SK-N-SH treated with all-trans-retinoic acid at 6 μM for 48 hours (cell line): ENCODE measurements at regions not wholly inside any gene's neighbourhood (a gene's known extent, or its start where the extent isn't known, plus 50 kb on each side); places are given as distances from the start of the nearest gene placed in this dataset.

ENCODE experiments used
- ATAC-seq: fragments of 200-7000 bp; cut with Tn5 transposase; 3 replicates; pipeline ENCODE4 v1.9.1; 2020; ENCODE audit warnings: mild to moderate bottlenecking, moderate library complexity
- ARNTL ChIP-seq: fragments of 450-650 bp; formaldehyde crosslinking; IDR thresholded peaks from 2 replicates; pipeline ENCODE4 v1.5.0; 2020; ENCODE audit warnings: low read depth, mild to moderate bottlenecking, moderate library complexity, borderline replicate concordance
- BACH2 ChIP-seq: fragments of 250-450 bp; sonication (Bioruptor Pico); IDR thresholded peaks from 2 replicates; pipeline ENCODE4 v1.9.0; 2021; ENCODE audit warnings: mild to moderate bottlenecking, borderline replicate concordance
- CSDC2 ChIP-seq: fragments of 250-450 bp; sonication (Bioruptor Pico); IDR thresholded peaks from 2 replicates; pipeline ENCODE4 v1.5.0; 2020; ENCODE audit warnings: mild to moderate bottlenecking, moderate library complexity
- ESRRG ChIP-seq: fragments of 250-450 bp; sonication (Bioruptor Pico); IDR thresholded peaks from 2 replicates; pipeline ENCODE4 v1.6.1; 2021; ENCODE audit warnings: mild to moderate bottlenecking
- GLIS3 ChIP-seq: fragments of 250-450 bp; sonication (Bioruptor Pico); IDR thresholded peaks from 2 replicates; pipeline ENCODE4 v1.5.0; 2020; ENCODE audit warnings: mild to moderate bottlenecking, moderate library complexity
- ISL1 ChIP-seq: fragments of 250-450 bp; sonication (Bioruptor Pico); IDR thresholded peaks from 2 replicates; pipeline ENCODE4 v2.1.2; 2022; ENCODE audit warnings: mild to moderate bottlenecking, moderate library complexity
- OSR1 ChIP-seq: fragments of 250-450 bp; sonication (Bioruptor Pico); IDR thresholded peaks from 2 replicates; pipeline ENCODE4 v1.8.0; 2022; ENCODE audit warnings: moderate library complexity, mild to moderate bottlenecking, inconsistent platforms
- PPARA ChIP-seq: fragments of 250-450 bp; sonication (Bioruptor Pico); IDR thresholded peaks from 2 replicates; pipeline ENCODE4 v1.5.0; 2020; ENCODE audit warnings: mild to moderate bottlenecking, borderline replicate concordance
- RARB ChIP-seq: fragments of 250-450 bp; sonication (Bioruptor Pico); IDR thresholded peaks from 2 replicates; pipeline ENCODE4 v1.8.0; 2021; ENCODE audit warnings: mild to moderate bottlenecking, moderate library complexity
- SNAI2 ChIP-seq: fragments of 250-450 bp; sonication (Bioruptor Pico); IDR thresholded peaks from 2 replicates; pipeline ENCODE4 v1.5.0; 2020; ENCODE audit warnings: mild to moderate bottlenecking, moderate library complexity
- TCF4 ChIP-seq: fragments of 250-450 bp; sonication (Bioruptor Pico); IDR thresholded peaks from 2 replicates; pipeline ENCODE4 v1.8.0; 2021; ENCODE audit warnings: mild to moderate bottlenecking, moderate library complexity, borderline replicate concordance
- ZC3H10 ChIP-seq: fragments of 250-450 bp; sonication (Bioruptor Pico); IDR thresholded peaks from 2 replicates; pipeline ENCODE4 v1.5.1; 2021; ENCODE audit warnings: mild to moderate bottlenecking, moderate library complexity
- ZFP3 ChIP-seq: fragments of 250-450 bp; sonication (Bioruptor Pico); IDR thresholded peaks from 2 replicates; pipeline ENCODE4 v1.5.0; 2020; ENCODE audit warnings: mild to moderate bottlenecking, moderate library complexity
- ZFP30 ChIP-seq: fragments of 450-650 bp; formaldehyde crosslinking; IDR thresholded peaks from 2 replicates; pipeline ENCODE4 v1.5.0; 2022; ENCODE audit warnings: mild to moderate bottlenecking, moderate library complexity
- ZNF565 ChIP-seq: fragments of 450-650 bp; formaldehyde crosslinking; conservative IDR thresholded peaks from 2 replicates; pipeline ENCODE4 v1.5.0; 2020; ENCODE audit warnings: low read depth, mild to moderate bottlenecking, moderate library complexity
- ZNF70 ChIP-seq: fragments of 450-650 bp; formaldehyde crosslinking; IDR thresholded peaks from 2 replicates; pipeline ENCODE4 v1.5.0; 2020; ENCODE audit warnings: mild to moderate bottlenecking, moderate library complexity
- ZNF8 ChIP-seq: fragments of 450-650 bp; formaldehyde crosslinking; IDR thresholded peaks from 2 replicates; pipeline ENCODE4 v1.5.0; 2020; ENCODE audit warnings: mild to moderate bottlenecking, moderate library complexity
- TF ChIP-seq, protein P1 (sequence below): fragments of 250-450 bp; sonication (Bioruptor Pico); IDR thresholded peaks from 2 replicates; pipeline ENCODE4 v1.5.0; 2020; ENCODE audit warnings: mild to moderate bottlenecking, moderate library complexity
- TF ChIP-seq, protein P2 (sequence below): fragments of 250-450 bp; sonication (Bioruptor Pico); IDR thresholded peaks from 2 replicates; pipeline ENCODE4 v1.8.0; 2021; ENCODE audit warnings: low read depth, mild to moderate bottlenecking, moderate library complexity, borderline replicate concordance
- TF ChIP-seq, protein P3 (sequence below): fragments of 250-450 bp; sonication (Bioruptor Pico); IDR thresholded peaks from 2 replicates; pipeline ENCODE4 v1.8.0; 2020; ENCODE audit warnings: mild to moderate bottlenecking, moderate library complexity, borderline replicate concordance
- TF ChIP-seq, protein P4 (sequence below): fragments of 250-450 bp; sonication (Bioruptor Pico); IDR thresholded peaks from 2 replicates; pipeline ENCODE4 v1.5.1; 2020; ENCODE audit warnings: low read depth, mild to moderate bottlenecking, moderate library complexity
- TF ChIP-seq, protein P5 (sequence below): fragments of 250-450 bp; sonication (Bioruptor Pico); IDR thresholded peaks from 2 replicates; pipeline ENCODE4 v1.5.1; 2021; ENCODE audit warnings: mild to moderate bottlenecking, moderate library complexity

DNA sequence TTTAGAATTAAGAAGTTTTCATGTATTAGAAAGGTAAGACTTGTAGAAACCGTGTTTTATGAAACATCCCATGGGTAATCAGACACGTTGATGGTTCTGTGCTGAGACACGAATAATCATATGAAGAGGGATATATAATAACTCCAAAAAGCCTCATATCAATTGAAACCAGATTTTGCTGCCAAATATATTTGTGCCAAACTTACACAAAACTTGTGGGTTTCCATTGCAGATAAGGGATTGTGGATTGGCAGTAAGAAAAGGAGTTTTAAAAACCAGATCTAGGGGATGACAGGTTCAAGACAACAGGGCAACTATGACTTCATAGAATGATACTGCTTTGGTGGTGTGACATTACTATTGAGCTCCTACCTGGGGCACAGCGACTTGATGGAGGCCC lies 616.1 kb downstream of the BCOR start:
- TF ChIP-seq ESRRG: no peak
- no peak for TF ChIP-seq ISL1 (CRISPR knock-in tag)
- TF ChIP-seq, protein P1, sequence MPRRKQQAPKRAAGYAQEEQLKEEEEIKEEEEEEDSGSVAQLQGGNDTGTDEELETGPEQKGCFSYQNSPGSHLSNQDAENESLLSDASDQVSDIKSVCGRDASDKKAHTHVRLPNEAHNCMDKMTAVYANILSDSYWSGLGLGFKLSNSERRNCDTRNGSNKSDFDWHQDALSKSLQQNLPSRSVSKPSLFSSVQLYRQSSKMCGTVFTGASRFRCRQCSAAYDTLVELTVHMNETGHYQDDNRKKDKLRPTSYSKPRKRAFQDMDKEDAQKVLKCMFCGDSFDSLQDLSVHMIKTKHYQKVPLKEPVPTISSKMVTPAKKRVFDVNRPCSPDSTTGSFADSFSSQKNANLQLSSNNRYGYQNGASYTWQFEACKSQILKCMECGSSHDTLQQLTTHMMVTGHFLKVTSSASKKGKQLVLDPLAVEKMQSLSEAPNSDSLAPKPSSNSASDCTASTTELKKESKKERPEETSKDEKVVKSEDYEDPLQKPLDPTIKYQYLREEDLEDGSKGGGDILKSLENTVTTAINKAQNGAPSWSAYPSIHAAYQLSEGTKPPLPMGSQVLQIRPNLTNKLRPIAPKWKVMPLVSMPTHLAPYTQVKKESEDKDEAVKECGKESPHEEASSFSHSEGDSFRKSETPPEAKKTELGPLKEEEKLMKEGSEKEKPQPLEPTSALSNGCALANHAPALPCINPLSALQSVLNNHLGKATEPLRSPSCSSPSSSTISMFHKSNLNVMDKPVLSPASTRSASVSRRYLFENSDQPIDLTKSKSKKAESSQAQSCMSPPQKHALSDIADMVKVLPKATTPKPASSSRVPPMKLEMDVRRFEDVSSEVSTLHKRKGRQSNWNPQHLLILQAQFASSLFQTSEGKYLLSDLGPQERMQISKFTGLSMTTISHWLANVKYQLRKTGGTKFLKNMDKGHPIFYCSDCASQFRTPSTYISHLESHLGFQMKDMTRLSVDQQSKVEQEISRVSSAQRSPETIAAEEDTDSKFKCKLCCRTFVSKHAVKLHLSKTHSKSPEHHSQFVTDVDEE: no peak
- TF ChIP-seq PPARA: no peak
- TF ChIP-seq TCF4 (CRISPR knock-in tag): no peak
- TF ChIP-seq, protein P2, sequence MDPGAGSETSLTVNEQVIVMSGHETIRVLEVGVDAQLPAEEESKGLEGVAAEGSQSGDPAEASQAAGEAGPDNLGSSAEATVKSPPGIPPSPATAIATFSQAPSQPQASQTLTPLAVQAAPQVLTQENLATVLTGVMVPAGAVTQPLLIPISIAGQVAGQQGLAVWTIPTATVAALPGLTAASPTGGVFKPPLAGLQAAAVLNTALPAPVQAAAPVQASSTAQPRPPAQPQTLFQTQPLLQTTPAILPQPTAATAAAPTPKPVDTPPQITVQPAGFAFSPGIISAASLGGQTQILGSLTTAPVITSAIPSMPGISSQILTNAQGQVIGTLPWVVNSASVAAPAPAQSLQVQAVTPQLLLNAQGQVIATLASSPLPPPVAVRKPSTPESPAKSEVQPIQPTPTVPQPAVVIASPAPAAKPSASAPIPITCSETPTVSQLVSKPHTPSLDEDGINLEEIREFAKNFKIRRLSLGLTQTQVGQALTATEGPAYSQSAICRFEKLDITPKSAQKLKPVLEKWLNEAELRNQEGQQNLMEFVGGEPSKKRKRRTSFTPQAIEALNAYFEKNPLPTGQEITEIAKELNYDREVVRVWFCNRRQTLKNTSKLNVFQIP (CRISPR knock-in tag): no peak
- TF ChIP-seq ZNF8 (CRISPR knock-in tag): no peak
- no peak for TF ChIP-seq SNAI2 (CRISPR knock-in tag)
- no peak for TF ChIP-seq BACH2 (CRISPR knock-in tag)
- no peak for TF ChIP-seq ZFP30
- TF ChIP-seq CSDC2: no peak
- TF ChIP-seq, protein P3, sequence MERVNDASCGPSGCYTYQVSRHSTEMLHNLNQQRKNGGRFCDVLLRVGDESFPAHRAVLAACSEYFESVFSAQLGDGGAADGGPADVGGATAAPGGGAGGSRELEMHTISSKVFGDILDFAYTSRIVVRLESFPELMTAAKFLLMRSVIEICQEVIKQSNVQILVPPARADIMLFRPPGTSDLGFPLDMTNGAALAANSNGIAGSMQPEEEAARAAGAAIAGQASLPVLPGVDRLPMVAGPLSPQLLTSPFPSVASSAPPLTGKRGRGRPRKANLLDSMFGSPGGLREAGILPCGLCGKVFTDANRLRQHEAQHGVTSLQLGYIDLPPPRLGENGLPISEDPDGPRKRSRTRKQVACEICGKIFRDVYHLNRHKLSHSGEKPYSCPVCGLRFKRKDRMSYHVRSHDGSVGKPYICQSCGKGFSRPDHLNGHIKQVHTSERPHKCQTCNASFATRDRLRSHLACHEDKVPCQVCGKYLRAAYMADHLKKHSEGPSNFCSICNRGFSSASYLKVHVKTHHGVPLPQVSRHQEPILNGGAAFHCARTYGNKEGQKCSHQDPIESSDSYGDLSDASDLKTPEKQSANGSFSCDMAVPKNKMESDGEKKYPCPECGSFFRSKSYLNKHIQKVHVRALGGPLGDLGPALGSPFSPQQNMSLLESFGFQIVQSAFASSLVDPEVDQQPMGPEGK: no peak
- TF ChIP-seq ZNF565 (CRISPR knock-in tag): no peak
- TF ChIP-seq, protein P4, sequence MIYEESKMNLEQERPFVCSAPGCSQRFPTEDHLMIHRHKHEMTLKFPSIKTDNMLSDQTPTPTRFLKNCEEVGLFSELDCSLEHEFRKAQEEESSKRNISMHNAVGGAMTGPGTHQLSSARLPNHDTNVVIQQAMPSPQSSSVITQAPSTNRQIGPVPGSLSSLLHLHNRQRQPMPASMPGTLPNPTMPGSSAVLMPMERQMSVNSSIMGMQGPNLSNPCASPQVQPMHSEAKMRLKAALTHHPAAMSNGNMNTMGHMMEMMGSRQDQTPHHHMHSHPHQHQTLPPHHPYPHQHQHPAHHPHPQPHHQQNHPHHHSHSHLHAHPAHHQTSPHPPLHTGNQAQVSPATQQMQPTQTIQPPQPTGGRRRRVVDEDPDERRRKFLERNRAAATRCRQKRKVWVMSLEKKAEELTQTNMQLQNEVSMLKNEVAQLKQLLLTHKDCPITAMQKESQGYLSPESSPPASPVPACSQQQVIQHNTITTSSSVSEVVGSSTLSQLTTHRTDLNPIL (CRISPR knock-in tag): no peak
- no peak for TF ChIP-seq ZNF70 (CRISPR knock-in tag)
- TF ChIP-seq OSR1 (CRISPR knock-in tag): no peak
- TF ChIP-seq ZFP3 (CRISPR knock-in tag): no peak
- TF ChIP-seq GLIS3 (CRISPR knock-in tag): no peak
- TF ChIP-seq ARNTL (CRISPR knock-in tag): no peak
- no peak for ATAC-seq

DNA sequence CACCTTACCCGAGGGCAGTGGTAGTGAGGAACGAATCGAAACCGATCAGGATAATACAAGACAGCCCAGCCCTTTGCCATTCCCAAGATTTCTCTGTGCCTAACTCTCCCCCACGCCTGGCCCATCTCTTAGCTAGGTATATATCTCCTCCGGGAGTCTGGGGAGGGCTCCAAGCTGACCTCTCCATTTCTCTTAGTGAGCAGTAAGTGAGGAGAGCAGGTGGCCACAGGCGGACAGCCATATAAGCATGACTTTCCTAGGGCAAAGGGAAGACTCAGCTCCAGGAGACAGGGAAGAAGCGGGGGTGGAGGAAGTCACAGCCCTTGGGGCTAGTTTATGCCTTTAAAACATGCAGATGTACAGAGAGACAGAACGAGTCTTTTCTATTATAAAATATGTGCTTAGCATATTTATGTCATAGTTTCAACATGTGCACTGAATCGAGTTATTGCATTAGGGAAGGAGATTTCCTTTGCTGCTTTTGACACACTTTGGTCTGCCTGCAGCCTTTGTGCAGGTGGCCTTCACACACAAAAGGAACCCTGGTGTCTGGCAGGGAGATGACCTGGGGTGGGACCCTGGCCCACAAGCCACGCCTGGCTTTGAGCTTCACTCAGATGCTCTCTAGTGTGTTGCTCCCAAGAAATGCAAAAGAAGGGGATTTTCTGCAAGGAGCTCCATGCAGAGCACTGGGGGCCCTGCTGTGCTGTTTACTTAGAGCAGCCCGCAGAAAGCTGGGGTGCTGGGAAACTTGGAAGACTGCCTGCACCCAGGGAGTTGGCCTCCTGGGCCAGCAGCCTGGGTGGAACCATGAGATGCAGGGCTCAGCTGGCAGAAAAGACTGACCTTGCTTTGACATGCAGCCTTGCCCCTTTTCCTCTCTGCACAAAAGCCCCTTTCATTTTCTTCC lies 613.3 kb downstream of the BCOR start:
- no peak for ATAC-seq
- TF ChIP-seq ZFP3 (CRISPR knock-in tag) (no peak), TCF4 (CRISPR knock-in tag) (no peak), ZNF565 (CRISPR knock-in tag) (no peak), PPARA (no peak), ZC3H10 (no peak), ARNTL (CRISPR knock-in tag) (no peak), RARB (no peak), BACH2 (CRISPR knock-in tag) (no peak), ZFP30 (no peak), ZNF8 (CRISPR knock-in tag) (no peak)
- TF ChIP-seq, protein P1: no peak
- TF ChIP-seq, protein P4 (CRISPR knock-in tag): no peak
- TF ChIP-seq, protein P2 (CRISPR knock-in tag): no peak
- TF ChIP-seq, protein P5, sequence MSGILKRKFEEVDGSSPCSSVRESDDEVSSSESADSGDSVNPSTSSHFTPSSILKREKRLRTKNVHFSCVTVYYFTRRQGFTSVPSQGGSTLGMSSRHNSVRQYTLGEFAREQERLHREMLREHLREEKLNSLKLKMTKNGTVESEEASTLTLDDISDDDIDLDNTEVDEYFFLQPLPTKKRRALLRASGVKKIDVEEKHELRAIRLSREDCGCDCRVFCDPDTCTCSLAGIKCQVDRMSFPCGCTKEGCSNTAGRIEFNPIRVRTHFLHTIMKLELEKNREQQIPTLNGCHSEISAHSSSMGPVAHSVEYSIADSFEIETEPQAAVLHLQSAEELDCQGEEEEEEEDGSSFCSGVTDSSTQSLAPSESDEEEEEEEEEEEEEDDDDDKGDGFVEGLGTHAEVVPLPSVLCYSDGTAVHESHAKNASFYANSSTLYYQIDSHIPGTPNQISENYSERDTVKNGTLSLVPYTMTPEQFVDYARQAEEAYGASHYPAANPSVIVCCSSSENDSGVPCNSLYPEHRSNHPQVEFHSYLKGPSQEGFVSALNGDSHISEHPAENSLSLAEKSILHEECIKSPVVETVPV (CRISPR knock-in tag): no peak
